NCI-H2107 treated with DMSO at 0.1 percent for 48 hours (cell line): ENCODE measurements at regions not wholly inside any gene's neighbourhood (a gene's known extent, or its start where the extent isn't known, plus 50 kb on each side); places are given as distances from the start of the nearest gene placed in this dataset.

Source experiments
- DNase-seq: peaks from one replicate; lab custom pipeline; 2025; ENCODE audit not compliant: unreplicated experiment; lab: John Stamatoyannopoulos, UW

DNA sequence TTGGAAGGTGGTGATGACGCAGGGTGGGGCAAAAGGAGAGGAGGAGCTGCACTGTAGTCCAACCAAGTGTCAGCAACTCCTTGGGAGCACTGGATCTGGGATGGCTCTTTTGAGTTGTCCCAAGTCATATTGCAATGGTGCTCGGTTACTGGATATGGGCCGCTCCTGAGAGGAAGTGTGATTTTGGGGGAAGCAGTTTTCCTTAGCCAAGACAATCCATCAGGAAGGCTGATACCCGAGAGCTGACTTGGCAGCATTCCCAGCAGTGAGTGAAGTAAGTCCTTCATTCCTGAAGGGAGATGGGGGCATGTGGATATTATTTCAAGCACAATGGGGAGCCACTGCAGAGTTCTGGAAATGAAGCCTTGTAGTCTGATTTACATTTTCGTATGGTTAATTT lies 354.1 kb downstream of the RFPL4B start:
- peak; percentile 27 for DNase-seq

DNA sequence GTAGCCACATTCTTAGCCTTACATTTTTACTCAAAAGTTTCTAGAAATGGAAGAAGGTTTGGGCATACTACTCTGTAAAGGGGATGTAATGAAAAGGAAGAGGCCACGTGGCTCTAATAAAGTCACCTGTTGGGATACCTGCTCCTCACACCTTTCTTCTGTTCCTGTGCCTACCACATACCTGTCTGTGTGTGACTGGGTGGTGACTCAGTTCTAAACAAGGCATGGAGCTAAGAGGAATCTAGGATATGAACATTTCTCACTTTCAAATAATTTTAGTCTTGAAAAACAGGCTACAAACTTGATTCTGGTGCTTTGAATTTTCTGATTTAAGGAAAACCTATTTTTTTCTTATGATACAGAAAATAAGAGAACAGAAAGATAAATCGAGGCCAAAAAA lies 363.6 kb downstream of the RFPL4B start:
- no peak for DNase-seq

DNA sequence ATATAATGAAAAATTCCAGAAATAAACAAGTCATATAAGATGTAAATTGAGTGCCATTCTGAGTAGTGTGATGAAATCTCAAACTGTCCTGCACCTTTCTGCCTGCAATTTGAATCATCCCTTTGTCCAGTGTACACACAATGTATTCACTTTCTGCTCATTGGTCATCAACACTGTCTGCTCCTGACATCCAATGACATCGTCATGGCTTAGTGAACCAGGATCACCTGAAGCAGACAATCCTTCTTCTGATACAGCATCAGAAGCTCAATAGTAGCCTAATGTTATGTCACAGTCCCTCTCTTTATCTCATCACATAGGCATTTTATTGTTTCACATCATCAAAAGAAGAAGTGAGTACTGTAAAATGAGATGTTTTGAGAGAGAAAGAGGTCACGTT lies 366.3 kb downstream of the RFPL4B start:
- no peak for DNase-seq

DNA sequence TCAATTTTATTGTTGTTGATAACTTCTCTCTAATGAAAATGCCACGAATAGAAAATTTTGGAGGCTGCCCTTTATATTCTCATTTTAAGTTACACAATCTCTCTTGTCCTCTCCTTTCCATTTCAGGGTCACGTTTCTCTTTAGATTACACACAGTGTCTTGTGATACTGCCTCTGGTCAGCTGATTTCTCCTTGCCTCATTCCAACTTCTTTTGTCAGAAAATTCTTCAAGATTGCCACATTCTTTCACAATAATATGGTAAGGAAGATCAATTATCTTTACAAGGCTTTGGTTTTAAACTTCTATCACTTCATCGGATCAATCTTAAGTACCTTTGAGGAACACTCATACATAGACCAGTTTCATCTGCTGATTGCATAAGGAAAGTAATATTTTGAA lies 370.3 kb downstream of the RFPL4B start:
- DNase-seq: no peak

DNA sequence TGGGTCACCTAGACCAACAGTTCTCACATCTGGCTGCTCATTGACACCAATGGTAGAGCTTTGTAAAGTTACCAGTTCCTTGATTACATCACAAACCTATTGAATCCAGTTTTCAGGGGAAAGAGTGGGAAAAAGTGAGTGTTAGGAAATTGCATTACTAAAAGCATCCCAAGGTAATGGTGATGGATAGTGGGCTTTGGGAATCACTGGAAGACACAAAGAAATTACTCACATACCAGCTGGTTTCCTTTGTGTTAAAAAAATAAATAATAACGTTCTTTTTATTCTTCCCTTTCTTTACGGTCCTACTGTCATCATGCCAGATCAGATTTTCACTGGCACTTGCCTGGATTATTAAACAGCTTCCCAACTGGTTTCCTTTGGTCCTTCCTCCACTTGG lies 370.7 kb downstream of the RFPL4B start:
- no peak for DNase-seq

DNA sequence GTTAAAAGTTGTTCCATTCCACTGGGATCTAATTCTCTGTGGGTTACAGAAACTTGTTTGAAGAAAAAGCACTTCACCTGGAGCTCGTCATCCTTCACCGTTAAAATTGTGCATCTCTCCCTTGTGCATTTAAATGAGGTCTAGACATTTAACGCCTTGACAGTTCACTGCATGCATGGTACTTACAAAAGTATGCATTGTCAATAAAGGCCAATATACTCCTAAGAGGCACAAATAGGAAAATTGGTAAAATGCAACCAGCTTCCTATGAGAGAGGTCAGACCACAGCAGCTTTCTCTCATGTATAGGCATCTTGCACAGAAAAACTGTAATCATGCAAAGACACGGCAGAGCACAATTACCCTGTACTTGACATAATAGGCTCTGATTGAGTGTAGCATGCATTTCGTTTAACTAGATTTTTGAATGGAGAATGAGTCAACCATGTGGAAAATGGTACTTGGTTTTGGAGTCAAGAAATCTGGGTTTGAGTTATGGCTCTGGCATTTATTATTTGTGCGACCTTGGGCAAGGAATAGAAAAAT lies 378.5 kb downstream of the RFPL4B start:
- no peak for DNase-seq

DNA sequence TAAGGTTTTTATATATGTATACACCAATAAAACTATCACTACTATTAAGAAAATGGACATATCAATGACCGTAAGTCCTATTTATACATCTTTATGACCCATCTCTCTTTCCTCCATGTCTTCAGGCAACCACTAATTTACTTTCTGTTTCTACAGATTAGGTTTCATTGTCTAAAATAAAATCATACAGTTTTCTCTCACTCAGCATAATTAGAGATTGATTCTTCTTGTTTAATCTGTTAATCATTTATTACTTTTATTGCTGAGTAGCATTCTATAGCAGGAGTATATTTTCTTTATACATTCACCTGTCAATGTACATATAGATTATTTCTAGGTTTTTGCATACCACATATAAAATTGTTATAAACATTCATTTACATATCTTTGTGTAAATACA lies 388.0 kb downstream of the RFPL4B start:
- no peak for DNase-seq

DNA sequence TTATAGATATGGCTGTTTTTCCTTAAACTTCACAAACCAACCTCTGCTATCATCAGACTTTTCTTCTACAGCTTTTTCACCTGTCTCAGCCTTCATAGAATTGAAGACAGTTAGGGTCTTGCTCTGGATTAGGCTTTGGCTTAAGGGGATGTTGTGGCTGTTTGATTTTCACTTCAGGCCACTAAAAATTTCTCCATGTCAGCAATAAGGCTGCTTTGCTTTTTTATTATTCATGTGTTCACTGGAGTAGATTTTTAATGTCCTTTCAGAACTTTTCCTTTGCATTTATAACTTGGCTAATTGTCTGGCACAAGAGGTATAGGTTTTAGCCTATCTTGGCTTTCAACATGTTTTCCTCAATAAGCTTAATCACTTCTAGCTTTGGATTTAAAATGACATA lies 392.6 kb downstream of the RFPL4B start:
- DNase-seq: no peak

DNA sequence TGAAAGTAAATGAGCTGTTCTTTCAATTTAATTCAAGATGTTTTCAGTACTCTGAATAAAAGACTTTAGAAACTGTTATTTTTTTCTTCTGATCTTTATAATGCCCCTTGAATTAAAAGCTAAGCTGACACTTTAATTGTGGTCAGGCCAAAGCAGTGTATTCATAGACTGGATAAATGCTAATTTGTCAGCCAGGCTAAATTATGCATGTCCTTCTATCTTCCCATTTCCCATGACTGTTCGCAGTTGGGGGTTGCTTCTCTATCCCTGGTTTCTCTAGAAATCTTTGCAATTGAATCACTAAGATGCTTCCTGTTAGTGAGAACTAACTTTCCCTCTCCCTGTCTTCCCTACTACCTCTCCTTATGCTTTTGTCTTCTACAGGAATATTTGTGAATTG lies 396.2 kb downstream of the RFPL4B start:
- DNase-seq: no peak

DNA sequence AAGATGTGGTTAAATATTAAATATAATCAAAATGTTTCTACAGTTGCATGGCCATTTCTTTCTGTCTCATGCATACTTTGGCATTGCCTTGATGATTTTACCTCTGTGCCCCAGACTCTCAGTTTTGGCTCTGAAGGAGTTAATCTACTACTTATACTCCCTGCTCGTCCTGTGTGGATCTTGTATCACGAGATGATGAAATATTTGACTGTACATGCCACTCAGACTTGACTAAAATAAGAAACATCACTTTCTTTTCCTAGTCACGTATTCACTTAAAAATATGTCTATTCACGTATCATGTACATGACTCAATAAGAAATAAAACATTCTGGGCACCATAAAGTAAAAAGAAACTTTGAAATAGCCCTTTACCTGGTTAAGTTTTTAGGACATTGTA lies 397.7 kb downstream of the RFPL4B start:
- no peak for DNase-seq

DNA sequence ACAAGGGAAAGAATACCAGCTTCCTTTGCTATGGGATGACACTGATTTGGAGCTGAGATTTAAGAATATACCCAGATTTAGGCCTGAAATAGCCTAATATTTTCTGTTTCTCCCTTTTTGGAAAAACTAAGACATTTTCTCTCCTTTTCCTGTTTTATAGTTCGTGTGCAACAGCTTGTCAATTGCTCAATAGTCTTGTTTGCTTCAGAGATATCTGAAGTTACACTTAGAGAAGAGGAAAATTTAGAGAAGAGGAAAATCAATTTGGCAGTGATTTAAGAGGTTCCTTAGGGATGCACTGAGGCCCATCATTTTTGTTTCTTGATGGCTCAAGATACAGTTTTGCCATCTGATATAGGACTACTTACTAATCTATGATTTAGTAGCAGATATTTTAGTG lies 398.6 kb downstream of the RFPL4B start:
- DNase-seq: no peak

DNA sequence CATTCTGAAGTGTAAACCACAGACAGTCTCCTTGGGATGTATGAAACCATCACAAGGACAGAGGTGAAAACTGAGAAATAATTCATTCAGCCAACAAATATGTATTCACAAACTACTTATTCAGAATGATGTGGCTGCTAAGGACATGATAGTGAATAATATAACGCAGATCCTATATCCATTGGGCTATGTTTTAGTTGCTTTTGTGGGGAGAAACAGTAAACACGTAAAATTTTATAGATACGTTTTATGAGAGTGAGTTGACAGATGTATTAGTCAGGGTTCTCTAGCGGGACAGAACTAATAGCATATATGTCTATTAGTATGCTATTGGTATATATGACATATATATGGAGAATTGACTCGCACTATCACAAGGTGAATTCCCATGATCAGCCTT lies 402.5 kb downstream of the RFPL4B start:
- DNase-seq: no peak

DNA sequence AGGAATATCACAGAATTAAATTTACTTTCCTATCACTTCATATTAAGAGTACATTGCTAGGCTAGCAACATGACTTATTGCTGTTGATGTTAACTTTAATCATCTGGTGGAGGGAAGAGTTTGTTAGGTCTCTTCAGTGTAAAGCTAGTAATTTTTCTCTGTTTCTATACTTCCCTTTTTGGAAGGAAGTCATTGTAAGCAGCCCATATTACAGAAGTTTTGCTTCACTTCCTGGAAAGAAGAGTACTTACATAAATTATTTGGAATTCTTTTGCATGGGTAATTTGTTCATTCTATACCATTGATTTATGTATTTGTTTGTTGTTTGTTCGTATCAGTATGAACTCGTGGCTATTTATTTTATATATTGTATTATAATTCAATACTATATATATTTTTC lies 405.2 kb downstream of the RFPL4B start:
- no peak for DNase-seq

DNA sequence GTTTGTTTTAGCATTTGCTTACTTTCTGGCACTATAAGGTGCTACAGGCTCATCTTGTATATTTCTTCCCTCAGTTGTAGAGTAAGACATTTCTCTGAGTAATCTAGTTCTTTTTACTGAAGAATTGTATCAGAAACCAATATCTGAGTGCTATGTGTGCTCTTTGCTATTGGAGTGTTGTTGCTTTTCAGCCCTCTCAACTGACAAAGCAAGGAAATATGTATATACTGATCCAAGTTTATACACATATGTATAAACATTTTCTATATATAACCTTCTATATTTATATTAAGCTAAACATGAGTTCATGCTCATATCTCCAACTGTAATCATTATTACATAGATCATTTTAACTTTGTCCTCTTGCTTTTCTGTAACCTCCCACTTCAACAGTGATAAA lies 405.7 kb downstream of the RFPL4B start:
- no peak for DNase-seq

DNA sequence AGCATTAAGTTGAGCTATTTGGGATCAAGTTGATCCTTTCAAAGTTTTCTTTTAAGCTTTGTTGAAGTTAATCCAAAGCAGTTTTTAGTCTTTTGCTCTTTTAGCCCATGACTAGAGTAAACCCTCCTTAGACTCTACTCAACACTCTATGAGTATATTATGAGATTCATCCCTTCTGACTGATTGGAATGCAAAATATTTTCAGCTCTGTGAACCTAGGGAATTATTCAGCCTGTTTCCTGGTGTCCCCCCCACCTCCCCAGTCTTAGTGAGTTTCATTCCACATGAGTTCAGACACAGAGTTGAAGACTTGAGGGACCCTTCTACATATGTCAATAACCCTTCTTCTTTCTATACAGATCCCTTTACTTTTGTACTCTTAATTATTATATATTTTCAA lies 413.7 kb downstream of the RFPL4B start:
- no peak for DNase-seq

DNA sequence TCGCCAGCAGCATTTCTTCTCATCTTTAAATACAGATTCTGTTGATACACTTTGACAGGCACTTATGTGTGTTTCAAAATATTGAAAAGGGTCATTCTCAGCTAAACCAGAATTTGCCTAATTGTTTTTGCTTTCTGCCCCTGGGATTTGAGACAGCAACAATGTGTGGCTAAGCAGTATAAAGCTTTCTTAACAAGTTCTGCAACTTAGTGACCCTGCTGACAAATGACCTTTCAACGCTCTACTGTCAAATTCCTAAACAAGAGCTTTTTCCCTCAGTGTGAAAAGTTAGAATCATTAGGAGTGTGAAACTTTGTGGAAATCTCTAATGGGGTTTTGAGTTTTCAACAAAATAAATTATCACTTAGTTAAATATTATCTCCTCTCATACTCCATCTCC lies 414.6 kb downstream of the RFPL4B start:
- DNase-seq: no peak

DNA sequence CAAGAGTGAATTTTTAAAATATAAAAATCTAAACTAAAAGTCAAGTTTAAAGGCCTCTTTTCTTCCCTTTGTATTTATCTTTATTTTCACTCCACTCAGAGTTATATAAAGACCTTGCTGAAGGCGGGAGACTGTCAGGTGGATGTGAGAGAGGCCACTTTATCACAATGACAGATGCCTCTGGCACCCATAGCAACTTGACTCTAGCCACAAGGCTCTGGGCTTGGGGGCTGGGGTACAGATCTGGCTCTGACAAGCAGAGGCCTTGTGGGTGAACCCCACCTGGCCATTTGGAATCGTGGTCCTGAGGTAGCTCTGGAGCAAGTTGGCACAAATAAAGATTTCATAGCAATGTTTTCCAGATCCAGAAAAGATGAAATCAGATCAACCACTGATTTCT lies 417.2 kb downstream of the RFPL4B start:
- DNase-seq: no peak

DNA sequence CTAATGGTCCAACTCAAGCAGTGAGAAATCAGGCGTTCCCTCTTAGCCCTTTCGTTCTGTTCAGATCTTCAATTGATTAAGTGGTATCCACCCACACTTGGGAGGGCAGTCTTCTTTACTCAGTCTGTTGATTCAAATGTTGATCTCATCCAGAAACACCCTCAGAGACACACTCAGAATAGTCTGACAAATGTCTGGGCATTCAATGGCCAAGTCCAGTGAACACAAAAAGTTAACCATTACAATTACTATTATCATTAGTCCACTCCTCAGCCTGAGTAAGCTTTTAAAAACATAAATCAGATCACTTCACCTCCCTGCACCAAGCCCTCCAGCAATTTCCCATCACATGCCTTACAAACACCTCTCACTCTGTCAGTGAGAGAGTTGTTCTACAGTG lies 423.2 kb downstream of the RFPL4B start:
- no peak for DNase-seq

DNA sequence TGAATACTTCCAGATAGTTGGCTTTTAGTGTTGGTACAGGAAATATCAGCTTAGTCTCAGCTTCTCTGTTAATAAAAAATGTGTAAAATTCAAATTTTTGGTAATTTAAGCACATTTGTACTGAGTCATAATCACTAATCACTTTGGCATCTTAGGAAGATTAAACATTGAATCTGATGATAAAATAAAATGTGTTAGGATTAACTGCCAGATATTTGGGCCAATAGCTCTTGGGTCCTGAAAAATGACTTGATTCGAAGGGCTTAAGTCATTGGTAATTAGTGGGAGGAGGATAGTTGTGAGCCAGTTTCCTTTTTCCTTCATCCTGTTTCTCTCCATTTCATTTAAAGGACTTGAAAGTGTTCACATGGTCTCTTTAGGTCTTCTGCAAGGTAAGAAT lies 426.1 kb downstream of the RFPL4B start:
- no peak for DNase-seq

DNA sequence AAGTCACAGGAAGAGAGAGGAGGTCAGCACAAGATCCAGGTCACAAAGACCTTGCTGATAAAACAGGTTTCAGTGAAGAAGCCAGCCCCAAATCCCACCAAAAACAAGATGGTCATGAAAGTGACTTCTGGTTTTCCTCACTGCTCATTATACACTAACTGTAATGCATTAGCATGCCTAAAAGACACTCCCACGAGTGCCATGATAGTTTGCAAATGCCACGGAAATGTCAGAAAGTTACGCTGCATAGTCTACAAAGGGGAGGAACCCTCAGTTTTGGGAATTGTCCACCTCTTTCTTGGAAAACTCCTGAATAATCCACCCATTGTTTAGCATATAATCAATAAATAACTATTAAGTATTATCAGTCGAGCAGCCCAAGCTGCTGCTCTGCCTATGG lies 427.2 kb downstream of the RFPL4B start:
- no peak for DNase-seq

DNA sequence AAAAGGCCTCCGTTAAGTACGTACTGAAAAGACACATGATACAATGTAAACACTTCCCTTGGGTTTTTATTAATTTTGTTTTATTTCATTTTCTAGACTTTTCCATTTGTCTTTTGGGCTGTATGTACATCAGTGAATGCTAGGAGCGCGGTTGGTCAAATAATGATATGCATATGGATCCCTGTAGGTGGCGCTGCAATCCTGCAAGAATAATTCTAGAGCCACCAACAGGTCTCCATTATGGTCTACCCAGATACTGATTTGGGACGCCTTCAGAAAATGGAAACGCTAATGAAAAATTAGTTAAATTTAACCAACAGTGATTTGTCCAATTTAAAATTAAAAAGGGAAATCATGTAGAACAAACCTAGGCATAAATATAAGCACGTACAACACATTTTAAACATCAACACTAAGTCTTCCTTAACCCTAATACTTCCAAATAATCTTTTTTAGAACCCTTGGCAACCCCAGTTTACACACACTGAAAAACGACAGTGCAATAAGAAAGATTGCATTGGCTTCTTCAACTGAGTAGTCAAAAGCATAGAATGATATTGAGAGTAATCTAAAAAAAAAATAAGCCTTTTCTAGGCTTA lies 433.5 kb downstream of the RFPL4B start:
- peak; percentile 63 for DNase-seq

DNA sequence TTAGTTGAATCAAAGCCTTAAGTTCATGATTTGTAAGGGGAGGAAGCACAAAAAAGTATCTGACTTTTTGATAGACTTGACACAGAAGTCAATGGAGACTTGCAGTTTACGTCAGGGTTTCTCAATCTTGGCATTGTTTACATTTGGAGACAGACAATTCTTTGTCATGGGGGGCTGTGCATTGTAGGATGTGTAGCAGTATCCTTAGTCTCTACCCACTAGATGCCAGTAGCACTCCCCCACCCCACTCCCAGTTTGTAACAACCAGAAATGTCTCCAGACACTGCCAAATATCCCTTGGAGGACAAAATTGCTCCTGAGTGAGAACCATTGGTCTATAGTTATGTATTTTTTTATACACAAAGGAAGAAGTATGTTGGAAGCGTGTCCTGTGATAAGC lies 434.1 kb downstream of the RFPL4B start:
- DNase-seq: no peak

DNA sequence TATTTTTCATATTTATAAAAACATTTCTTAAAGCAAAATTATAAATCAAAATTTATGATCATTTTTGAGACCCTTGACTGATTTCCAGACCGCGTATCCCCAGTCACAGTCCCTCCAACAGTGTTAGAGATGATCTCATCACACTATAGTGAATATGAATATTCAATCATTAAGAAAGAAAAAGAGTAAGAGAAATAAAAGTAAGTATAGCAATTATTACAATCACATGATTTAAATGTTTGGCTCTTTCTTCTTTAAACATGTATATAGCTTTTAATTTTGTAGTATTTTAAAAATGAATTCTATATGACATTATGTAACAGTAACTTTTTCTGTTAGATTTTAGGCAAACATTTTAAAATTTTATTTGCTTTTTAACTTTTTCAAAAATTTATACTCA lies 438.3 kb downstream of the RFPL4B start:
- DNase-seq: no peak

DNA sequence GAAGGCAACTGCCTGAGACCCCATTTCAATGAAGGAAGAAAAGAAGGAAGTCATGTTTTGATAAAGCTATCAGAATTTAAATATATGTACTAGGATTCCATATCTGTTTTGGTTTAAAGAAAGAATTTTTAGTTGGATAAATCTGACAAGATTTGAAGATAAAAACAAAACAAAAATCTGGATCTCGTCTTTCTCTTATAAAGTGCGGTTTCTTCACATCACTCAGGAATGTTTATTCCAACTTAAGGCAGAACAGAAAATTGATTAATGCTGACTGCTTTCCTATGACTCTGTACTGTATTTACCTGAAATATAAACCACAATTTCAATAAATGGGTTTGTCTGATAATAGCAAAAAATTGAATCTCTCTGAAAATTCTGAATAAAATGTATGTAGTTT lies 439.7 kb downstream of the RFPL4B start:
- DNase-seq: no peak
